DND-41 (cell line): ENCODE measurements at regions not wholly inside any gene's neighbourhood (a gene's known extent, or its start where the extent isn't known, plus 50 kb on each side); places are given as distances from the start of the nearest gene placed in this dataset.

Experiments
- CTCF ChIP-seq: IDR thresholded peaks from 2 replicates; pipeline ENCODE4 v1.5.1; 2012; ENCODE audit warnings: borderline replicate concordance, low read length, moderate library complexity, mild to moderate bottlenecking; ENCODE audit not compliant: poor library complexity, severe bottlenecking; ENCODE audit errors: extremely low read depth
- EZH2 ChIP-seq: IDR thresholded peaks from 3 replicates; pipeline ENCODE4 v1.6.1; 2012; ENCODE audit warnings: borderline replicate concordance, low read depth, mild to moderate bottlenecking, moderate library complexity, low read length, inconsistent platforms; ENCODE audit not compliant: severe bottlenecking

- no peak for TF ChIP-seq EZH2
- no peak for TF ChIP-seq CTCF
Observed at GRCh38 chr1:96990136-96990535, 268.6 kb downstream of the PTBP2 start.
